Eye (tissue), 1 donor: ENCODE measurements at regions not wholly inside any gene's neighbourhood (a gene's known extent, or its start where the extent isn't known, plus 50 kb on each side); places are given as distances from the start of the nearest gene placed in this dataset.
A peak's percentile ranks its signal among the peaks of the same experiment; 100 is the strongest.

Experiments
- DNase-seq: peaks from one replicate; pipeline ENCODE4 v3.0.0-alpha.2; 2015

GRCh38 chr2:118658596-118659198 lies 188.8 kb downstream of the EN1 start:
- no peak for DNase-seq

- no peak for DNase-seq
Observed at GRCh38 chr2:118657466-118657865, 190.0 kb downstream of the EN1 start.

GRCh38 chr2:118654945-118655344 lies 192.5 kb downstream of the EN1 start:
- DNase-seq, result no peak

- no peak for DNase-seq
Observed at GRCh38 chr2:118650327-118650726, 197.1 kb downstream of the EN1 start.

- DNase-seq, result no peak
Observed at GRCh38 chr2:118645876-118646275, 201.6 kb downstream of the EN1 start.

GRCh38 chr2:118644190-118644589 lies 203.3 kb downstream of the EN1 start:
- no peak for DNase-seq

GRCh38 chr2:118643294-118643693 lies 204.2 kb downstream of the EN1 start:
- DNase-seq, result no peak

- no peak for DNase-seq
Observed at GRCh38 chr2:118642501-118642900, 204.9 kb downstream of the EN1 start.

- DNase-seq, result no peak
Observed at GRCh38 chr2:118641711-118642110, 205.7 kb downstream of the EN1 start.

- no peak for DNase-seq
Observed at GRCh38 chr2:118639371-118639770, 208.1 kb downstream of the EN1 start.

GRCh38 chr2:118638453-118638852 lies 209.0 kb downstream of the EN1 start:
- DNase-seq, result no peak

GRCh38 chr2:118635891-118636290 lies 211.6 kb downstream of the EN1 start:
- DNase-seq, result no peak

- no peak for DNase-seq
Observed at GRCh38 chr2:118634876-118635275, 212.6 kb downstream of the EN1 start.

- DNase-seq, result no peak
Observed at GRCh38 chr2:118633371-118634018, 214.0 kb downstream of the EN1 start.

GRCh38 chr2:118632921-118633320 lies 214.5 kb downstream of the EN1 start:
- no peak for DNase-seq

GRCh38 chr2:118627156-118627555 lies 220.3 kb downstream of the EN1 start:
- DNase-seq, result no peak

GRCh38 chr2:118622913-118623312 lies 224.5 kb downstream of the EN1 start:
- no peak for DNase-seq

- DNase-seq, result no peak
Observed at GRCh38 chr2:118622108-118622507, 225.3 kb downstream of the EN1 start.

- DNase-seq, result peak; percentile 42
Observed at GRCh38 chr2:118618279-118618678, 229.2 kb downstream of the EN1 start.

GRCh38 chr2:118616432-118616831 lies 231.0 kb downstream of the EN1 start:
- DNase-seq, result no peak

- DNase-seq, result peak; percentile 64
Observed at GRCh38 chr2:118614841-118615271, 232.6 kb downstream of the EN1 start.

- no peak for DNase-seq
Observed at GRCh38 chr2:118613737-118614136, 233.7 kb downstream of the EN1 start.

GRCh38 chr2:118611691-118612090 lies 235.8 kb downstream of the EN1 start:
- DNase-seq, result no peak

GRCh38 chr2:118609138-118609537 lies 238.3 kb downstream of the EN1 start:
- no peak for DNase-seq

- DNase-seq, result peak; percentile 64
Observed at GRCh38 chr2:118607641-118608040, 239.8 kb downstream of the EN1 start.
